HepG2 (cell line): ENCODE measurements at regions not wholly inside any gene's neighbourhood (a gene's known extent, or its start where the extent isn't known, plus 50 kb on each side); places are given as distances from the start of the nearest gene placed in this dataset.

Experiments
- FOXM1 ChIP-seq: sonication (generic); formaldehyde crosslinking; IDR thresholded peaks from 2 replicates; pipeline ENCODE4 v1.5.0; 2020; ENCODE audit warnings: missing genetic modification reagents
- KLF16 ChIP-seq, 2 experiments: sonication (generic) in 1 of 2; formaldehyde crosslinking in 1 of 2; IDR thresholded peaks; 2 replicates each; pipeline versions ENCODE4 v1.6.1 to v1.8.0; 2016 to 2023; ENCODE audit warnings: missing genetic modification reagents in 2 of 2, missing compliant biosample characterization in 1 of 2
- PITX1 ChIP-seq: sonication (generic); formaldehyde crosslinking; IDR thresholded peaks from 2 replicates; pipeline ENCODE4 v1.5.1; 2020; ENCODE audit warnings: mild to moderate bottlenecking, missing genetic modification reagents
- RAD21 ChIP-seq: fragments of 450-650 bp; formaldehyde crosslinking; IDR thresholded peaks from 2 replicates; pipeline ENCODE4 v1.5.0; 2020; ENCODE audit warnings: mild to moderate bottlenecking
- RNF2 ChIP-seq: fragments of 450-650 bp; conservative IDR thresholded peaks from 2 replicates; pipeline ENCODE4 v1.6.1; 2016; ENCODE audit warnings: low read depth
- SMARCE1 ChIP-seq: fragments of 450-650 bp; IDR thresholded peaks from 2 replicates; pipeline ENCODE4 v1.6.1; 2017; ENCODE audit warnings: borderline replicate concordance
- SMC3 ChIP-seq: IDR thresholded peaks from 2 replicates; pipeline ENCODE4 v1.6.1; 2011; ENCODE audit warnings: low read length, improper control_type of control experiment
- ZNF468 ChIP-seq: sonication (generic); formaldehyde crosslinking; IDR thresholded peaks from 2 replicates; pipeline ENCODE4 v1.8.0; 2022; ENCODE audit warnings: mild to moderate bottlenecking, moderate library complexity, missing genetic modification reagents
- TF ChIP-seq, protein P1 (sequence below): sonication (generic); formaldehyde crosslinking; IDR thresholded peaks from 2 replicates; pipeline ENCODE4 v1.4.0; 2020; ENCODE audit warnings: missing genetic modification reagents
- TF ChIP-seq, protein P2 (sequence below): IDR thresholded peaks from 2 replicates; pipeline ENCODE4 v1.6.1; 2016
- TF ChIP-seq, protein P3 (sequence below): IDR thresholded peaks from 2 replicates; pipeline ENCODE4 v1.6.1; 2016; ENCODE audit warnings: low read depth, borderline replicate concordance
- TF ChIP-seq, protein P4 (sequence below): sonication (generic); formaldehyde crosslinking; conservative IDR thresholded peaks from 2 replicates; pipeline ENCODE4 v1.4.0; 2020; ENCODE audit warnings: mild to moderate bottlenecking, missing genetic modification reagents, moderate library complexity
- TF ChIP-seq, protein P5 (sequence below): sonication (generic); formaldehyde crosslinking; IDR thresholded peaks from 2 replicates; pipeline ENCODE4 v1.5.0; 2020; ENCODE audit warnings: mild to moderate bottlenecking, missing genetic modification reagents, moderate library complexity
- TF ChIP-seq, protein P6 (sequence below): sonication (generic); formaldehyde crosslinking; IDR thresholded peaks from 2 replicates; pipeline ENCODE4 v1.5.1; 2020; ENCODE audit warnings: mild to moderate bottlenecking, missing genetic modification reagents, moderate library complexity

DNA sequence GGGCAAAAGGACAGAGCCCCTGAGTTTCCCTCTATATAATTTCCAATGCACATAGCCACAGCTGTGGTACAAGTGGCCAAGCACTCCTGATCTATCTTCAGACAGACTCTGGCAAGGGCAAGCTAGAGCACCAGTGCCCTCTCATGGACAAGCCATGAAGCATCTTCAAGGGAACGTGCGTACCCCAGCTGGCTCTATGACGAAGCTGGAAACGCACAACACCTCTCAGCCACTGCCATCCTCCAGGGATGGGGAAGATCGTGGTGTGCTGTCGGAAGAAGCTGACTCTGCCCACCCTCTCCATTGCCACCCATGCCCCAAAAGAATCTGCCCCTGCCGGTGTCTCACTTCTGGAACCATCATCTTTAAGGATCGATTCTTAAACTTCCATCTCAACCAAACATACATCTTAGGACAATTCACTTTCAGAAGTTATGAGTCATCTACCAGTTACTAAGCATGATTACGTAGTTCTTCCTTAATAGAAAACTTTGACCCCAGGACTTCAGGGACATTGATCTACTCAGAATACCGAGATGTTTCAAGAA is 482.9 kb downstream of the AGTPBP1 start (continued):
- TF ChIP-seq, protein P1, sequence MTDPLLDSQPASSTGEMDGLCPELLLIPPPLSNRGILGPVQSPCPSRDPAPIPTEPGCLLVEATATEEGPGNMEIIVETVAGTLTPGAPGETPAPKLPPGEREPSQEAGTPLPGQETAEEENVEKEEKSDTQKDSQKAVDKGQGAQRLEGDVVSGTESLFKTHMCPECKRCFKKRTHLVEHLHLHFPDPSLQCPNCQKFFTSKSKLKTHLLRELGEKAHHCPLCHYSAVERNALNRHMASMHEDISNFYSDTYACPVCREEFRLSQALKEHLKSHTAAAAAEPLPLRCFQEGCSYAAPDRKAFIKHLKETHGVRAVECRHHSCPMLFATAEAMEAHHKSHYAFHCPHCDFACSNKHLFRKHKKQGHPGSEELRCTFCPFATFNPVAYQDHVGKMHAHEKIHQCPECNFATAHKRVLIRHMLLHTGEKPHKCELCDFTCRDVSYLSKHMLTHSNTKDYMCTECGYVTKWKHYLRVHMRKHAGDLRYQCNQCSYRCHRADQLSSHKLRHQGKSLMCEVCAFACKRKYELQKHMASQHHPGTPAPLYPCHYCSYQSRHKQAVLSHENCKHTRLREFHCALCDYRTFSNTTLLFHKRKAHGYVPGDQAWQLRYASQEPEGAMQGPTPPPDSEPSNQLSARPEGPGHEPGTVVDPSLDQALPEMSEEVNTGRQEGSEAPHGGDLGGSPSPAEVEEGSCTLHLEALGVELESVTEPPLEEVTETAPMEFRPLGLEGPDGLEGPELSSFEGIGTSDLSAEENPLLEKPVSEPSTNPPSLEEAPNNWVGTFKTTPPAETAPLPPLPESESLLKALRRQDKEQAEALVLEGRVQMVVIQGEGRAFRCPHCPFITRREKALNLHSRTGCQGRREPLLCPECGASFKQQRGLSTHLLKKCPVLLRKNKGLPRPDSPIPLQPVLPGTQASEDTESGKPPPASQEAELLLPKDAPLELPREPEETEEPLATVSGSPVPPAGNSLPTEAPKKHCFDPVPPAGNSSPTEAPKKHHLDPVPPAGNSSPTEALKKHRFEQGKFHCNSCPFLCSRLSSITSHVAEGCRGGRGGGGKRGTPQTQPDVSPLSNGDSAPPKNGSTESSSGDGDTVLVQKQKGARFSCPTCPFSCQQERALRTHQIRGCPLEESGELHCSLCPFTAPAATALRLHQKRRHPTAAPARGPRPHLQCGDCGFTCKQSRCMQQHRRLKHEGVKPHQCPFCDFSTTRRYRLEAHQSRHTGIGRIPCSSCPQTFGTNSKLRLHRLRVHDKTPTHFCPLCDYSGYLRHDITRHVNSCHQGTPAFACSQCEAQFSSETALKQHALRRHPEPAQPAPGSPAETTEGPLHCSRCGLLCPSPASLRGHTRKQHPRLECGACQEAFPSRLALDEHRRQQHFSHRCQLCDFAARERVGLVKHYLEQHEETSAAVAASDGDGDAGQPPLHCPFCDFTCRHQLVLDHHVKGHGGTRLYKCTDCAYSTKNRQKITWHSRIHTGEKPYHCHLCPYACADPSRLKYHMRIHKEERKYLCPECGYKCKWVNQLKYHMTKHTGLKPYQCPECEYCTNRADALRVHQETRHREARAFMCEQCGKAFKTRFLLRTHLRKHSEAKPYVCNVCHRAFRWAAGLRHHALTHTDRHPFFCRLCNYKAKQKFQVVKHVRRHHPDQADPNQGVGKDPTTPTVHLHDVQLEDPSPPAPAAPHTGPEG (CRISPR knock-in tag) = no peak
- TF ChIP-seq ZNF468 (CRISPR knock-in tag) = no peak
- TF ChIP-seq, protein P2, sequence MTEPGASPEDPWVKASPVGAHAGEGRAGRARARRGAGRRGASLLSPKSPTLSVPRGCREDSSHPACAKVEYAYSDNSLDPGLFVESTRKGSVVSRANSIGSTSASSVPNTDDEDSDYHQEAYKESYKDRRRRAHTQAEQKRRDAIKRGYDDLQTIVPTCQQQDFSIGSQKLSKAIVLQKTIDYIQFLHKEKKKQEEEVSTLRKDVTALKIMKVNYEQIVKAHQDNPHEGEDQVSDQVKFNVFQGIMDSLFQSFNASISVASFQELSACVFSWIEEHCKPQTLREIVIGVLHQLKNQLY (CRISPR knock-in tag) = no peak
- TF ChIP-seq, protein P3, sequence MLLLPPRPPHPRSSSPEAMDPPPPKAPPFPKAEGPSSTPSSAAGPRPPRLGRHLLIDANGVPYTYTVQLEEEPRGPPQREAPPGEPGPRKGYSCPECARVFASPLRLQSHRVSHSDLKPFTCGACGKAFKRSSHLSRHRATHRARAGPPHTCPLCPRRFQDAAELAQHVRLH = no peak
- TF ChIP-seq, protein P4, sequence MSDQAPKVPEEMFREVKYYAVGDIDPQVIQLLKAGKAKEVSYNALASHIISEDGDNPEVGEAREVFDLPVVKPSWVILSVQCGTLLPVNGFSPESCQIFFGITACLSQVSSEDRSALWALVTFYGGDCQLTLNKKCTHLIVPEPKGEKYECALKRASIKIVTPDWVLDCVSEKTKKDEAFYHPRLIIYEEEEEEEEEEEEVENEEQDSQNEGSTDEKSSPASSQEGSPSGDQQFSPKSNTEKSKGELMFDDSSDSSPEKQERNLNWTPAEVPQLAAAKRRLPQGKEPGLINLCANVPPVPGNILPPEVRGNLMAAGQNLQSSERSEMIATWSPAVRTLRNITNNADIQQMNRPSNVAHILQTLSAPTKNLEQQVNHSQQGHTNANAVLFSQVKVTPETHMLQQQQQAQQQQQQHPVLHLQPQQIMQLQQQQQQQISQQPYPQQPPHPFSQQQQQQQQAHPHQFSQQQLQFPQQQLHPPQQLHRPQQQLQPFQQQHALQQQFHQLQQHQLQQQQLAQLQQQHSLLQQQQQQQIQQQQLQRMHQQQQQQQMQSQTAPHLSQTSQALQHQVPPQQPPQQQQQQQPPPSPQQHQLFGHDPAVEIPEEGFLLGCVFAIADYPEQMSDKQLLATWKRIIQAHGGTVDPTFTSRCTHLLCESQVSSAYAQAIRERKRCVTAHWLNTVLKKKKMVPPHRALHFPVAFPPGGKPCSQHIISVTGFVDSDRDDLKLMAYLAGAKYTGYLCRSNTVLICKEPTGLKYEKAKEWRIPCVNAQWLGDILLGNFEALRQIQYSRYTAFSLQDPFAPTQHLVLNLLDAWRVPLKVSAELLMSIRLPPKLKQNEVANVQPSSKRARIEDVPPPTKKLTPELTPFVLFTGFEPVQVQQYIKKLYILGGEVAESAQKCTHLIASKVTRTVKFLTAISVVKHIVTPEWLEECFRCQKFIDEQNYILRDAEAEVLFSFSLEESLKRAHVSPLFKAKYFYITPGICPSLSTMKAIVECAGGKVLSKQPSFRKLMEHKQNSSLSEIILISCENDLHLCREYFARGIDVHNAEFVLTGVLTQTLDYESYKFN (CRISPR knock-in tag) = no peak
- 0 out of 2 replicates have a peak, but pooled peaks have one; percentile 33 for TF ChIP-seq FOXM1
- TF ChIP-seq SMARCE1 = no peak
- TF ChIP-seq, protein P5, sequence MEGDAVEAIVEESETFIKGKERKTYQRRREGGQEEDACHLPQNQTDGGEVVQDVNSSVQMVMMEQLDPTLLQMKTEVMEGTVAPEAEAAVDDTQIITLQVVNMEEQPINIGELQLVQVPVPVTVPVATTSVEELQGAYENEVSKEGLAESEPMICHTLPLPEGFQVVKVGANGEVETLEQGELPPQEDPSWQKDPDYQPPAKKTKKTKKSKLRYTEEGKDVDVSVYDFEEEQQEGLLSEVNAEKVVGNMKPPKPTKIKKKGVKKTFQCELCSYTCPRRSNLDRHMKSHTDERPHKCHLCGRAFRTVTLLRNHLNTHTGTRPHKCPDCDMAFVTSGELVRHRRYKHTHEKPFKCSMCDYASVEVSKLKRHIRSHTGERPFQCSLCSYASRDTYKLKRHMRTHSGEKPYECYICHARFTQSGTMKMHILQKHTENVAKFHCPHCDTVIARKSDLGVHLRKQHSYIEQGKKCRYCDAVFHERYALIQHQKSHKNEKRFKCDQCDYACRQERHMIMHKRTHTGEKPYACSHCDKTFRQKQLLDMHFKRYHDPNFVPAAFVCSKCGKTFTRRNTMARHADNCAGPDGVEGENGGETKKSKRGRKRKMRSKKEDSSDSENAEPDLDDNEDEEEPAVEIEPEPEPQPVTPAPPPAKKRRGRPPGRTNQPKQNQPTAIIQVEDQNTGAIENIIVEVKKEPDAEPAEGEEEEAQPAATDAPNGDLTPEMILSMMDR (CRISPR knock-in tag) = peak; percentile 76
- TF ChIP-seq RAD21 (CRISPR knock-in tag) = peak; percentile 35
- TF ChIP-seq KLF16 (CRISPR knock-in tag; IDR thresholded peaks at IDR 0.05) = no peak
- TF ChIP-seq SMC3 = peak; percentile 70; the same call in 1 of the 2 replicates
- TF ChIP-seq PITX1 = no peak
- TF ChIP-seq, protein P6, sequence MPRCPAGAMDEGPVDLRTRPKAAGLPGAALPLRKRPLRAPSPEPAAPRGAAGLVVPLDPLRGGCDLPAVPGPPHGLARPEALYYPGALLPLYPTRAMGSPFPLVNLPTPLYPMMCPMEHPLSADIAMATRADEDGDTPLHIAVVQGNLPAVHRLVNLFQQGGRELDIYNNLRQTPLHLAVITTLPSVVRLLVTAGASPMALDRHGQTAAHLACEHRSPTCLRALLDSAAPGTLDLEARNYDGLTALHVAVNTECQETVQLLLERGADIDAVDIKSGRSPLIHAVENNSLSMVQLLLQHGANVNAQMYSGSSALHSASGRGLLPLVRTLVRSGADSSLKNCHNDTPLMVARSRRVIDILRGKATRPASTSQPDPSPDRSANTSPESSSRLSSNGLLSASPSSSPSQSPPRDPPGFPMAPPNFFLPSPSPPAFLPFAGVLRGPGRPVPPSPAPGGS (CRISPR knock-in tag) = no peak
- TF ChIP-seq RNF2 = no peak
